ENCODE measurements at regions not wholly inside any gene's neighbourhood (a gene's known extent, or its start where the extent isn't known, plus 50 kb on each side); places are given as distances from the start of the nearest gene placed in this dataset.
"Not testable (repeated sequence)": the region's sequence is repeated elsewhere in the genome, so short reads cannot be mapped to it uniquely, and the experiment has no call there.

GRCh38 chr21:13514308-13514707 lies 95.3 kb upstream of the POTED start:
- not testable (repeated sequence) for DNase-seq

DNA sequence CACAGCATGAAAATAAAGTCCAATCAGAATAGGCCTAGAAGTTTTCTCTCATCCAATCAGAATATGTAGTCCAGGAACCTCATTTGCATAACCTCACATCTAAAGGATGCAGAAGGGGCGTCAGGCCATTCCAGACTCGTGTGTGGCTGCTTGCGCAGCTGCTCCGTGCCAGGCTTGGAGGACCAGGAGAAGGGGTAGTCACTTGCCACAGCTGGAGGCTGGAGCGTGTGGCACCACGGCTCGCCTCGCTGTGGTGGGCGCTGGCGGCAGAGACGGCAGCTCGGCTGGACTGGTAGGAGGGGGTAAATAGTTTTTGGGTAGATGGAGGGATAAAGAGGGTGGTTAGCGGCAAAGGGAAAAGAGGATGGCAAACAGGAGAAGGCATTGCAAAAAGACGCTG lies 93.6 kb upstream of the POTED start:
- not testable (repeated sequence) for DNase-seq

DNA sequence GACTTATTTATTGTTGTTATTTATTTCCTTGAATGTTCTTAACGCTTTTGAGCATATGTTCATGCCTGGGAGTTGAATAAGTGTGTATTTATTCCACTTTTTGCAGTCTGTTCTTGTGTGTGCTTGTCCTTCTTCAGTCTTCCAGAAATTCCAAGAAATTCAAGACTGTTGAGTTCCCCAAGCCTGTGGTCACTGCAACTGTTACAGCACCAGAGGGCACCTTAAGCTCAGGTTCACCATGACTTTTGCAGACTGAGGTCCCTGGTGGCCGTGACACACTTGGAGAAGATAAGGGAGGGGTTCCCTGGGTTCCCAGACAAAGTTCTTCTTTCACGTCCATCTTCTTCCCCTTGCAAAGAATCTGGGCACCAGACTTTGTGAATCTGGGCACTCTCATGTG lies 89.6 kb upstream of the POTED start:
- DNase-seq: not testable (repeated sequence)

DNA sequence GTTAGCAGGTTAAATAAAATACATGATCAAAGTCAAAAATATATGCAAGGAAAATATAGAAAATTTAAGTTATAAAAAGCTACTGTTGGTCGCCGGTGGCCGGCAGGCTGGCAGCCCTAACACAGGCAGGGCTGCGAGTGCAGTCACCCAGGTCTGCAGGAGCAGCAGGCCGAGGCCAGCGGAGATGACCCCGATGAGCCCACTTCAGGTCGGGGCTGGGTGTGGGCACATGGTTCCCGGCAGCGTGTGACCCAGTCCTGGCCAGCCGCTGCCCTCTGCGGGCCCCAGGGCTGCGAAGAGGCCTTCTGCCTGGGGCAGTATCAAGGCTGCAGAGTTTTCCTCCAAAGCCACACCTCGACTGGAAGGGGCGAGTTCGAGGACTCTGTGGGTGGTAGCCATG lies 84.6 kb upstream of the POTED start:
- DNase-seq: not testable (repeated sequence)

DNA sequence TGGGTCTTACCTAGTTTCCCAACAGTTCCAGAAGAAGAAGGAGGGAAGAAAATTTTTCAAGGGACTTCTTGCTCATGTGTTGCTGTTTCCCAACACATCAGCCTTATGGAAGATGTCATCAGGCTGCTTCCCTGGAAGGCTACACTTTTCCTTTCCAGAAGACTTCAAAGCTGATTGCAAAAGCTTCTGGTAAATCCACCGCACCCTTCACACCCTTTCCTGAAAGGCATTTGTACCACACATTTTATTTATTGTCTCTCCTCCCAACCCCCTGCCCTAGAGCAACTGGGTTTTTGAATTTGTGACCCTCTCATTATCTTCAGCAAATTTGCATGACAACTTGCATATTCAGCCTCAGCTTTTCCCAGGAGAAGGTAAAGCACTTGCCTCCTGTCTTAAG lies 80.5 kb upstream of the POTED start:
- DNase-seq: not testable (repeated sequence)

GRCh38 chr21:13529674-13530073 lies 79.9 kb upstream of the POTED start:
- not testable (repeated sequence) for DNase-seq

GRCh38 chr21:13530697-13531096 lies 78.9 kb upstream of the POTED start:
- DNase-seq: not testable (repeated sequence)

- DNase-seq: not testable (repeated sequence)
Measured at GRCh38 chr21:13543482-13543881, 66.1 kb upstream of the POTED start.

GRCh38 chr21:13545525-13545924 lies 64.1 kb upstream of the POTED start:
- peak in 1 of 2 donors; percentile 3 for DNase-seq

All from CD4-positive, alpha-beta T cell treated with Interferon alpha-2 for 1 hour (primary cell).